MCF 10A (cell line): ENCODE measurements at regions not wholly inside any gene's neighbourhood (a gene's known extent, or its start where the extent isn't known, plus 50 kb on each side); places are given as distances from the start of the nearest gene placed in this dataset.
"Not testable (repeated sequence)": the region's sequence is repeated elsewhere in the genome, so short reads cannot be mapped to it uniquely, and the experiment has no call there.

Experiments
- BruUV-seq: library from RNA; stranded (reverse); fragments of 400-500 nt; replicated peaks from 2 replicates; lab custom pipeline; 2021; lab: Mats Ljungman, UMichigan
- CTCF ChIA-PET: fragments of 300-600 bp; sonication (Branson Sonifier 250); formaldehyde crosslinking; extraction: SDS; loops from one replicate; lab custom pipeline; 2021; ENCODE audit warnings: antibody characterized with exemption, inconsistent platforms; lab: Yijun Ruan, JAX
- POLR2A ChIA-PET: fragments of 300-600, 350-650 bp; sonication (Branson Sonifier 250); formaldehyde crosslinking; extraction: SDS; loops from one replicate; lab custom pipeline; 2020; ENCODE audit warnings: antibody characterized with exemption, inconsistent platforms; lab: Yijun Ruan, JAX
- DNase-seq: peaks from one replicate; pipeline ENCODE4 v3.0.0-alpha.2; 2018; ENCODE audit not compliant: unreplicated experiment
- H3K27ac Mint-ChIP-seq: one replicate; pipeline ENCODE4 v1.8.0; 2022; ENCODE audit warnings: mild to moderate bottlenecking, low read depth, mixed read lengths; ENCODE audit not compliant: unreplicated experiment
- H3K27me3 Mint-ChIP-seq: one replicate; pipeline ENCODE4 v1.8.0; 2022; ENCODE audit warnings: mixed read lengths; ENCODE audit not compliant: insufficient read depth, unreplicated experiment
- H3K36me3 Mint-ChIP-seq: one replicate; pipeline ENCODE4 v1.8.0; 2022; ENCODE audit warnings: mild to moderate bottlenecking, moderate library complexity, mixed read lengths; ENCODE audit not compliant: insufficient read depth, unreplicated experiment
- H3K4me1 Mint-ChIP-seq: one replicate; pipeline ENCODE4 v1.8.0; 2022; ENCODE audit warnings: mixed read lengths; ENCODE audit not compliant: insufficient read depth, unreplicated experiment
- H3K4me3 Mint-ChIP-seq: one replicate; pipeline ENCODE4 v1.8.0; 2022; ENCODE audit warnings: mild to moderate bottlenecking, moderate library complexity, mixed read lengths; ENCODE audit not compliant: unreplicated experiment
- H3K9me3 Mint-ChIP-seq: one replicate; pipeline ENCODE4 v1.8.0; 2022; ENCODE audit warnings: mixed read lengths; ENCODE audit not compliant: unreplicated experiment
- intact Hi-C: fragments of 100-400 bp; cut with micrococcal nuclease; formaldehyde crosslinking; loops from 2 replicates; pipeline ENCODE4 v1.14.1; 2022
- TF ChIP-seq, protein P1 (sequence below): fragments of 200-600 bp; IDR thresholded peaks from one replicate; pipeline ENCODE4 v1.8.0; 2022; ENCODE audit warnings: antibody characterized with exemption, mild to moderate bottlenecking; ENCODE audit not compliant: unreplicated experiment

DNA sequence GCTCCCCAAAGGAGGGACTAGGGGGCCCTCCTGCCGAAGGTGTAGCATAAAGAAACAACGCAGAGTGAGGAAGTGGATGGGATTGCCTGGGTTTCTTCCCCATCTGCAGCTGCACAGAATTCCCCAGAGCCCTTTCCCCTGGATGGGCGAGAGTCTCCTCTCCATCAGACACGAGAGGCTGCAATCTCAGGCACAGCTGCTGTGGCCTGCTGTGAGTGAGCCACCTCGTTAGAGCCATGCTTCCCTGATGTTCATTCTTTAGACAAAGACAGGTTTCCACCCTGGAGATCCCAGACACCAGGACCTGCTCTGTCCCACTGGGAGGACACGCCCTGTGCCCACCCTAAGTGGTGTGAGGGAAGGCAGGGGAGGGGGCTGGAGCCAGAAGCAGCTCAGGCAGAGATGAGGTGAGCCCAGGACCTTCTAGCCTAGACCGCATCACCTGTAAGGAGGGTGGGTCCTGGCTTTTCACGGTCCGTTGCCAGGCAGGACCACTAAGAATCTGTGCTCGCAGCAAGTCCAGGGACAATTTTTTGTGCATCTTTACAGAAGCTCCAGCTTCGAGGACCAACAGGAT, 268.6 kb upstream of the TCERG1L start:
- Mint-ChIP-seq H3K27me3 (no peaks in the 10 kb centered on the region), H3K27ac (no peak overlapping the region), H3K36me3 (peaks cover 6% of the 10 kb centered on the region), H3K4me1 (no peaks in the 10 kb centered on the region), H3K4me3 (no peak overlapping the region), H3K9me3 (peaks cover 6% of the 10 kb centered on the region)
- ChIA-PET POLR2A (interaction anchor here (0.6 kb wide), 1 partner anchor 1443 kb away, joined by 3 read pairs; no protein-coding TSS in a partner anchor), CTCF (no interaction called here)
- TF ChIP-seq, protein P1, sequence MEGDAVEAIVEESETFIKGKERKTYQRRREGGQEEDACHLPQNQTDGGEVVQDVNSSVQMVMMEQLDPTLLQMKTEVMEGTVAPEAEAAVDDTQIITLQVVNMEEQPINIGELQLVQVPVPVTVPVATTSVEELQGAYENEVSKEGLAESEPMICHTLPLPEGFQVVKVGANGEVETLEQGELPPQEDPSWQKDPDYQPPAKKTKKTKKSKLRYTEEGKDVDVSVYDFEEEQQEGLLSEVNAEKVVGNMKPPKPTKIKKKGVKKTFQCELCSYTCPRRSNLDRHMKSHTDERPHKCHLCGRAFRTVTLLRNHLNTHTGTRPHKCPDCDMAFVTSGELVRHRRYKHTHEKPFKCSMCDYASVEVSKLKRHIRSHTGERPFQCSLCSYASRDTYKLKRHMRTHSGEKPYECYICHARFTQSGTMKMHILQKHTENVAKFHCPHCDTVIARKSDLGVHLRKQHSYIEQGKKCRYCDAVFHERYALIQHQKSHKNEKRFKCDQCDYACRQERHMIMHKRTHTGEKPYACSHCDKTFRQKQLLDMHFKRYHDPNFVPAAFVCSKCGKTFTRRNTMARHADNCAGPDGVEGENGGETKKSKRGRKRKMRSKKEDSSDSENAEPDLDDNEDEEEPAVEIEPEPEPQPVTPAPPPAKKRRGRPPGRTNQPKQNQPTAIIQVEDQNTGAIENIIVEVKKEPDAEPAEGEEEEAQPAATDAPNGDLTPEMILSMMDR, result no peak
- intact Hi-C loops, result no loop called here
- DNase-seq, result no peak
- no TSS peak for BruUV-seq

DNA sequence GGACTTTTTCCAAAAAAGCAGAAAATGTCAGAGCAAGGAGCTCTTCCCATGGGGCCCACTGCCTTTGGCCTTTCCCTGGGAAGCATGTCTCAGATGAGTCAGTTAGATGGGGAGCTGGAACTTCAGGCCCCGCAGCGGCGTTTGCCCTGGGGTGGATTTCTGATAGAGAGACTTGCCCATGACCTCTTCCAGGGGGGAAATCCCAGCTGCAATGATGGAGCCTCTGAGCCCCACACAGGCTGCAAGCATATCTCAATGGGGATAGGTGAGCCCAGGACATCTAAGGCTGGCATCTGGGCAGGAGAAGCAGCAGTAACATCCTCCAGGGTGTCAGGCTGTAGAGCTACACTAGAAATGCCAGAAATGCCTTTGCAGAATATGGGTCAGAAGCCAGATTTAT, 269.2 kb upstream of the TCERG1L start:
- BruUV-seq, result no TSS peak

DNA sequence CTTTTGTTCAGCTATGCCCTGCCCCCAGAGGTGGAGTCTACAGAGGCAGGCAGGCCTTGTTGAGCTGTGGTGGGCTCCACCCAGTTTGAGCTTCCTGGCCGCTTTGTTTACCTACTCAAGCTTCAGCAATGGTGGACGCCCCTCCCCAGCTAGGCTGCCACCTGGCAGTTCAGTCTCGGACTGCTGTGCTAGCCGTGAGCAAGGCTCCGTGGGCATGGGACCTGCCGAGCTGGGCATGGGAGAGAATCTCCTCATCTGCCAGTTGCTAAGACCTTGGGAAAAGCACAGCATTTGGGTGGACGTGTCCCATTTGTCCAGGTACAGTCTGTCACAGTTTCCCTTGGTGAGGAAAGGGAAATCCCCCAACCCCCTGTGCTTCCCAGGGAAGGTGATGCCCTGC, 270.0 kb upstream of the TCERG1L start:
- H3K27me3 Mint-ChIP-seq, intact Hi-C loops, H3K27ac Mint-ChIP-seq, DNase-seq, H3K4me3 Mint-ChIP-seq, H3K36me3 Mint-ChIP-seq, BruUV-seq, POLR2A ChIA-PET, H3K4me1 Mint-ChIP-seq: not testable (repeated sequence)
- H3K9me3 Mint-ChIP-seq, result peaks cover 13% of the 10 kb centered on the region
- CTCF ChIA-PET, result interaction anchor here (0.7 kb wide), 1 partner anchor 127 kb away, joined by 3 read pairs; no protein-coding TSS in a partner anchor

More for the DNA sequence above, 269.2 kb upstream of the TCERG1L start:
- no peaks in the 10 kb centered on the region for H3K27me3 Mint-ChIP-seq
- POLR2A ChIA-PET, result interaction anchor here (0.6 kb wide), 1 partner anchor 1443 kb away, joined by 3 read pairs; no protein-coding TSS in a partner anchor
- H3K9me3 Mint-ChIP-seq, result peaks cover 5% of the 10 kb centered on the region
- no peak overlapping the region for H3K4me3 Mint-ChIP-seq
- CTCF ChIA-PET, result interaction anchor here (0.7 kb wide), 1 partner anchor 127 kb away, joined by 3 read pairs; no protein-coding TSS in a partner anchor
- TF ChIP-seq, protein P1, result no peak
- no peak for DNase-seq
- intact Hi-C loops, result no loop called here
- no peaks in the 10 kb centered on the region for H3K4me1 Mint-ChIP-seq
- H3K27ac Mint-ChIP-seq, result no peak overlapping the region
- peaks cover 6% of the 10 kb centered on the region for H3K36me3 Mint-ChIP-seq

DNA sequence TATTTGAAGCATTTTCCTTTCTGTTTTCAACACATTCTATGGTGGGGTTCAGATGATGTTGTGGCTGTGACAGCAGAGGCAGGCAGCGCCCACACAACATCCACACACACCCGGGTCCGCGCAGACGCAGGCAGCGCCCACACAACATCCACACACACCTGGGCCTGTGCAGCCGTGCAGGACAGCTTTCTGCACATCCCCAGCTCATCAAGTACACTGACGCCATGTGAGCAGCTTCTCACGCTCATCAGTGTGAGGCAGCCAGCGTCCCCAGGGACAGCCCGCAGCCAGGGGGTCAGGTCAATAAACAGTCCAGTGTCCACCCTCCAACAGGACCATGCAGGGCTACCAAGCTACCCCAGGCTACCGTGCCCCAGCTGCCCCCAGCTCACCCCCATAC, 272.8 kb upstream of the TCERG1L start:
- Mint-ChIP-seq H3K36me3 (no peaks in the 10 kb centered on the region), H3K27ac (no peak overlapping the region), H3K4me1 (no peaks in the 10 kb centered on the region), H3K9me3 (peaks cover 20% of the 10 kb centered on the region), H3K27me3 (no peaks in the 10 kb centered on the region), H3K4me3 (no peak overlapping the region)
- TF ChIP-seq, protein P1, result no peak
- no TSS peak for BruUV-seq
- intact Hi-C loops, result no loop called here
- DNase-seq, result no peak
- POLR2A ChIA-PET, result no interaction called here
- CTCF ChIA-PET, result interaction anchor here (0.7 kb wide), 1 partner anchor 212 kb away, joined by 3 read pairs; no protein-coding TSS in a partner anchor
